CD14-positive monocyte (primary cell): ENCODE measurements at regions not wholly inside any gene's neighbourhood (a gene's known extent, or its start where the extent isn't known, plus 50 kb on each side); places are given as distances from the start of the nearest gene placed in this dataset.
"Not testable (repeated sequence)": the region's sequence is repeated elsewhere in the genome, so short reads cannot be mapped to it uniquely, and the experiment has no call there.

Experiments
- DNase-seq, 3 donors: peaks; one replicate each; pipeline ENCODE4 v3.0.0-alpha.2; 2011 to 2022
- H2AFZ ChIP-seq: 2 replicates; pipeline ENCODE4 v1.6.0; 2012; ENCODE audit warnings: mild to moderate bottlenecking, low read depth, low read length, inconsistent platforms; ENCODE audit not compliant: insufficient read depth, poor library complexity, severe bottlenecking
- H3K27ac ChIP-seq, 2 donors: 1 replicate in 1 of 2; 2 replicates in 1 of 2; pipeline ENCODE4 v1.5.1; 2012 to 2013; ENCODE audit warnings: low read length in 2 of 2, control low read depth in 1 of 2, inconsistent platforms in 1 of 2, low read depth in 1 of 2, mild to moderate bottlenecking in 1 of 2
- H3K27me3 ChIP-seq, 2 donors: one replicate each; pipeline versions ENCODE4 v1.6.0 to v1.6.1; 2011 to 2013; ENCODE audit warnings: low read length in 2 of 2; ENCODE audit not compliant: control insufficient read depth in 2 of 2, insufficient read depth in 2 of 2
- H3K36me3 ChIP-seq, 2 donors: replicated peaks in 1 of 2; 1 replicate in 1 of 2; 2 replicates in 1 of 2; pipeline versions ENCODE4 v1.5.1 to v1.6.1; 2012 to 2013; ENCODE audit warnings: low read length in 2 of 2, control low read depth in 1 of 2, inconsistent platforms in 1 of 2, mild to moderate bottlenecking in 1 of 2; ENCODE audit not compliant: insufficient read depth in 2 of 2, control insufficient read depth in 1 of 2
- H3K4me1 ChIP-seq, 2 donors: 1 replicate in 1 of 2; 2 replicates in 1 of 2; pipeline versions ENCODE4 v1.5.1 to v1.6.1; 2012 to 2013; ENCODE audit warnings: low read length in 2 of 2, control low read depth in 1 of 2, inconsistent platforms in 1 of 2, mild to moderate bottlenecking in 1 of 2, moderate library complexity in 1 of 2; ENCODE audit not compliant: insufficient read depth in 2 of 2, control insufficient read depth in 1 of 2
- H3K4me2 ChIP-seq: replicated peaks from 2 replicates; pipeline ENCODE3; 2012; ENCODE audit warnings: low read length, moderate library complexity, mild to moderate bottlenecking; ENCODE audit not compliant: poor library complexity, severe bottlenecking; ENCODE audit errors: extremely low read depth
- H3K4me3 ChIP-seq, 3 experiments: fragments of 200-600 bp in 1 of 3; sonication (generic) in 1 of 3; replicated peaks in 1 of 3; 1 replicate in 2 of 3; 2 replicates in 1 of 3; pipeline ENCODE4 v1.5.1; 2011 to 2013; ENCODE audit warnings: low read length in 3 of 3, mild to moderate bottlenecking in 3 of 3, control low read depth in 2 of 3, low read depth in 2 of 3, inconsistent platforms in 1 of 3, moderate library complexity in 1 of 3
- H3K79me2 ChIP-seq: 2 replicates; pipeline ENCODE4 v1.6.0; 2012; ENCODE audit warnings: mild to moderate bottlenecking, control low read depth, inconsistent platforms, low read length, moderate library complexity; ENCODE audit not compliant: insufficient read depth
- H3K9ac ChIP-seq: 2 replicates; pipeline ENCODE4 v1.6.0; 2017; ENCODE audit warnings: low read length, mild to moderate bottlenecking; ENCODE audit not compliant: insufficient read depth, poor library complexity, severe bottlenecking
- H3K9me3 ChIP-seq, 2 donors: replicated peaks in 1 of 2; 1 replicate in 1 of 2; 2 replicates in 1 of 2; pipeline versions ENCODE4 v1.5.1 to v1.6.1; 2012 to 2013; ENCODE audit warnings: low read length in 2 of 2, control low read depth in 1 of 2; ENCODE audit not compliant: control insufficient read depth in 1 of 2, insufficient read depth in 1 of 2
- H4K20me1 ChIP-seq: 2 replicates; pipeline ENCODE4 v1.6.0; 2012; ENCODE audit warnings: mild to moderate bottlenecking, low read length, control low read depth, moderate library complexity; ENCODE audit not compliant: insufficient read depth
- H3K27ac Mint-ChIP-seq, 7 donors: one replicate each; pipeline ENCODE4 v1.8.0; 2020; ENCODE audit warnings: mild to moderate bottlenecking in 7 of 7, mixed read lengths in 7 of 7, moderate library complexity in 6 of 7, inconsistent platforms in 2 of 7
- H3K27me3 Mint-ChIP-seq, 3 donors: one replicate each; pipeline ENCODE4 v1.8.0; 2021 to 2022; ENCODE audit warnings: low read depth in 3 of 3, mild to moderate bottlenecking in 3 of 3, mixed read lengths in 3 of 3, moderate library complexity in 3 of 3, inconsistent platforms in 1 of 3
- H3K36me3 Mint-ChIP-seq, 2 donors: one replicate each; pipeline ENCODE4 v1.8.0; 2020; ENCODE audit warnings: mixed read lengths in 2 of 2, inconsistent platforms in 1 of 2, mild to moderate bottlenecking in 1 of 2
- H3K4me1 Mint-ChIP-seq: one replicate; pipeline ENCODE4 v1.8.0; 2020; ENCODE audit warnings: mild to moderate bottlenecking, mixed read lengths
- H3K4me3 Mint-ChIP-seq, 2 donors: one replicate each; pipeline ENCODE4 v1.8.0; 2020; ENCODE audit warnings: mild to moderate bottlenecking in 2 of 2, mixed read lengths in 2 of 2, moderate library complexity in 1 of 2
- H3K9me3 Mint-ChIP-seq, 7 donors: one replicate each; pipeline ENCODE4 v1.8.0; 2020 to 2022; ENCODE audit warnings: mixed read lengths in 7 of 7, mild to moderate bottlenecking in 6 of 7, moderate library complexity in 6 of 7, inconsistent platforms in 2 of 7
- CTCF ChIP-seq: fragments of 200-600 bp; IDR thresholded peaks from one replicate; pipeline ENCODE4 v1.8.0; 2022; ENCODE audit warnings: antibody characterized with exemption, mild to moderate bottlenecking
- WGBS: methylation state at CpG from one replicate; pipeline ENCODE4 v1.1.5; 2013; ENCODE audit warnings: missing lambda C conversion rate; ENCODE audit not compliant: insufficient coverage; 5-methylcytosine and 5-hydroxymethylcytosine counted together
- intact Hi-C, 2 donors: fragments of 100-400 bp; cut with micrococcal nuclease; formaldehyde crosslinking; loops; one replicate each; pipeline versions ENCODE4 v1.15.0 to v1.15.1; 2023

GRCh38 chr19:37313335-37313627, 57.6 kb upstream of the ZNF527 start:
- 91% methylated on average over 1 of the region's 1 CpG for WGBS
- H3K79me2 ChIP-seq, result peaks cover 3% of the 10 kb centered on the region
- H3K27me3 ChIP-seq, result peaks cover 3 to 12% of the 10 kb centered on the region in 2 donors
- peaks cover 18 to 24% of the 10 kb centered on the region in 2 donors for H3K4me1 ChIP-seq
- H3K27ac Mint-ChIP-seq, result peak overlapping the region in 2 of 7 donors; percentile 4 to 18
- no peak overlapping the region for H3K9ac ChIP-seq
- H3K4me3 Mint-ChIP-seq, result peak overlapping the region; percentile 72 to 89
- no peaks in the 10 kb centered on the region for H4K20me1 ChIP-seq
- H3K27me3 Mint-ChIP-seq, result peaks cover 10 to 20% (median 11%) of the 10 kb centered on the region in 3 donors
- peaks cover 9 to 51% (median 46%) of the 10 kb centered on the region in 7 donors for H3K9me3 Mint-ChIP-seq
- peaks cover 31 to 39% of the 10 kb centered on the region in 2 donors for H3K9me3 ChIP-seq
- peak overlapping the region; percentile 63 for H3K4me2 ChIP-seq
- H3K4me1 Mint-ChIP-seq, result peaks cover 16% of the 10 kb centered on the region
- H3K4me3 ChIP-seq, result peak overlapping the region in 1 of 3 experiments; percentile 62
- H3K27ac ChIP-seq, result no peak overlapping the region
- H3K36me3 ChIP-seq, result no peaks in the 10 kb centered on the region
- peak overlapping the region; percentile 71 for H2AFZ ChIP-seq
- TF ChIP-seq CTCF, result no peak
- H3K36me3 Mint-ChIP-seq, result no peaks in the 10 kb centered on the region
- DNase-seq, result peak in 1 of 3 donors; percentile 4
- intact Hi-C loops, result loop anchor here in 1 of 2 donors (10.0 kb wide), 1 partner anchor 152 kb away; the partner anchor contains the start of genes ZNF569 and ZNF570

DNA sequence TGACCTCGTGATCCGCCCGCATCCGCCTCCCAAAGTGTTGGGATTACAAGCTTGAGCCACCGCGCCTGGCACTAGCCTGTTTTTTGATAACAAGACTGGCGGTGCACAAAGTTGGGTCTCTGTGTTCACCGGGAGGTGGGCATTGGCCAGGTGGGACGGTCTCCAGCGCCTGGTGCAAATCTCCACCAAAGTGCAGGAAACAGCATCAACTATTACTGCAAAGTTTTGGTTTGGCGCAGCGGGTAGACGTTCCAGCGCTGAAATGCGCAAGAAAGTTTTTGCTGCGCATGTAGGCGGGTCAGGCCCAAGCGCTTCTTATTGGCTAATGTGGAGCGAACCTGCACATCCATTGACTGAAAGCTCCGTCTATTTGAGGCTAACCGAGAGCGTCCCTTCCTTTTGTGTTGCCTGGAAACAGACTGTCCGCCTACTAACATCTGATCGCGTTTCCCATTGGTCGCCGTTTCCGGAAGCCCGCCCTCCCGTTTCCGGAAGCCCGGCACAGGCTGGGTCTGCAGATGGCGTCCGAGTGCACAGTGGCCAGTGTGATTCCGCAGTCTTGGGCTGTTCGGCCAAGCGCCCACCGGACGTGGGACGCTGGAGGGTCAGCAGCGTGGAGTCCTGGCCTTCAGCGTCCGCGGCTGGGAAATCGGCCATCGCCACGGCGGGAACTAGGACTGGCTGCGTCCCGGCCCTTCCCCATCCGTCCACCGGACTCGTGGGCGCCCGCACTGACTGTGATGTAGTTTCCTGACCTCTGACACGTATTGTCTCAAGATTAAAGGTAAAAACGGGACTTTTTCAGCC, 53.3 kb upstream of the ZNF527 start:
- no peaks in the 10 kb centered on the region for H4K20me1 ChIP-seq
- peaks cover 2 to 6% of the 10 kb centered on the region in 2 donors for H3K36me3 ChIP-seq
- H3K4me1 ChIP-seq, result peaks cover 18 to 26% of the 10 kb centered on the region in 2 donors
- peaks cover 25% of the 10 kb centered on the region for H3K79me2 ChIP-seq
- H3K27ac ChIP-seq, result peak overlapping the region; percentile 61 to 85
- H3K4me3 ChIP-seq, result peak overlapping the region; percentile 66 to 91 (median 87)
- no peaks in the 10 kb centered on the region for H3K27me3 ChIP-seq
- H3K4me2 ChIP-seq, result peak overlapping the region; percentile 91
- H3K9me3 Mint-ChIP-seq, result peaks cover 22 to 70% (median 61%) of the 10 kb centered on the region in 7 donors
- peak; percentile 96 to 97 (median 96) for DNase-seq
- peak overlapping the region; percentile 93 to 97 for H3K4me3 Mint-ChIP-seq
- peaks cover 20% of the 10 kb centered on the region for H3K4me1 Mint-ChIP-seq
- H3K9ac ChIP-seq, result peak overlapping the region; percentile 74
- peaks cover 6 to 8% (median 6%) of the 10 kb centered on the region in 3 donors for H3K27me3 Mint-ChIP-seq
- H2AFZ ChIP-seq, result peak overlapping the region; percentile 90
- TF ChIP-seq CTCF, result peak; percentile 4
- WGBS, result under 1% methylated on average over 55 of the region's 57 CpGs
- H3K27ac Mint-ChIP-seq, result peak overlapping the region; percentile 33 to 95 (median 90)
- intact Hi-C loops, result loop anchor here (1.0 to 10.0 kb wide), 2 partner anchors 18 to 147 kb away; partner anchors contain the start of genes ZNF569 (in 1 of the 2) and ZNF570 (in 1 of the 2)
- peaks cover 16 to 33% of the 10 kb centered on the region in 2 donors for H3K36me3 Mint-ChIP-seq
- H3K9me3 ChIP-seq, result peaks cover 23 to 43% of the 10 kb centered on the region in 2 donors

- H4K20me1 ChIP-seq, H3K4me3 ChIP-seq, H3K27me3 Mint-ChIP-seq, H3K27ac ChIP-seq, H2AFZ ChIP-seq, H3K4me3 Mint-ChIP-seq, DNase-seq, H3K9ac ChIP-seq, H3K4me2 ChIP-seq, H3K27me3 ChIP-seq: not testable (repeated sequence)
- peaks cover 12% of the 10 kb centered on the region for H3K4me1 Mint-ChIP-seq
- H3K27ac Mint-ChIP-seq, result peak overlapping the region in 1 of 7 donors; percentile 42
- H3K9me3 Mint-ChIP-seq, result peaks cover 23 to 71% (median 43%) of the 10 kb centered on the region in 7 donors
- Histone ChIP-seq H3K36me3 (peaks cover 12 to 36% of the 10 kb centered on the region in 2 donors), H3K79me2 (peaks cover 25% of the 10 kb centered on the region), H3K9me3 (peaks cover 7 to 40% of the 10 kb centered on the region in 2 donors), H3K4me1 (peaks cover 12 to 19% of the 10 kb centered on the region in 2 donors)
- H3K36me3 Mint-ChIP-seq, result peaks cover 45 to 66% of the 10 kb centered on the region in 2 donors
- intact Hi-C loops, result loop anchor here in 1 of 2 donors (10.0 kb wide), 1 partner anchor 146 kb away; the partner anchor contains the start of gene ZNF585A
- 81% methylated on average over 4 of the region's 7 CpGs for WGBS
These were observed 49.9 kb upstream of the ZNF527 start for GRCh38 chr19:37320988-37321387.
